ENCODE measurements at regions not wholly inside any gene's neighbourhood (a gene's known extent, or its start where the extent isn't known, plus 50 kb on each side); places are given as distances from the start of the nearest gene placed in this dataset.
"Not testable (repeated sequence)": the region's sequence is repeated elsewhere in the genome, so short reads cannot be mapped to it uniquely, and the experiment has no call there.

DNA sequence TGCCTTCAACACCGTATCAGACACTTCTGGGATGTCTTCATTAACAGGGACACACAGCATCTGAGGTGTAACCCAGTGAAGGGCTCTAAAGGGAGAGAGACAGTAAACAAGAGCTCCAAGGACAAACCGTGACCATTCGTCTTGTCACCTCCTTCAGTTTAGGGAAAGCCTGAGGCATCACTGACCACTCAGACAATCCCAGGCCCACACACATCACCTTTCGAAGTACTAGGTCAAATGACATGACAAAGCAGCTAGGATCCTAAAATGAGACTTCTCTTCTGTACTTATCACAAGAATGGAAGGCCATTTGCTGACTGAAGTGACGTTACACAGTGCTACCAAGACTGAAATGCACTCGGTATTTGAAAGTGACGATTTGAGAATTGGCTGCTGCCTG, 200.7 kb upstream of the KCTD7 start:
- no peak for DNase-seq
- FAIRE-seq = no peak
- Histone ChIP-seq H3K36me3 (ENCODE audit: control insufficient read depth in 3 of 3, insufficient read depth in 2 of 3, low read depth in 1 of 3, low read length in 3 of 3) (peaks cover 2 to 18% (median 3%) of the 10 kb centered on the region in 3 donors), H3K27me3 (ENCODE audit: control insufficient read depth in 3 of 3, insufficient read depth in 3 of 3, low read length in 3 of 3) (no peaks in the 10 kb centered on the region), H3K4me3 (ENCODE audit: low read depth in 1 of 3, low read length in 3 of 3) (no peak overlapping the region), H3K9me3 (ENCODE audit: control insufficient read depth in 2 of 2, insufficient read depth in 1 of 2, low read depth in 1 of 2, low read length in 1 of 2) (no peaks in the 10 kb centered on the region), H3K27ac (ENCODE audit: low read depth in 1 of 3, low read length in 2 of 3) (no peak overlapping the region), H3K4me1 (ENCODE audit: control insufficient read depth in 3 of 3, insufficient read depth in 2 of 3, low read depth in 1 of 3, low read length in 2 of 3) (no peaks in the 10 kb centered on the region)
- WGBS, 3 donors = 95 to 97% (median 95%) methylated on average over 7 of the region's 7 CpGs

DNA sequence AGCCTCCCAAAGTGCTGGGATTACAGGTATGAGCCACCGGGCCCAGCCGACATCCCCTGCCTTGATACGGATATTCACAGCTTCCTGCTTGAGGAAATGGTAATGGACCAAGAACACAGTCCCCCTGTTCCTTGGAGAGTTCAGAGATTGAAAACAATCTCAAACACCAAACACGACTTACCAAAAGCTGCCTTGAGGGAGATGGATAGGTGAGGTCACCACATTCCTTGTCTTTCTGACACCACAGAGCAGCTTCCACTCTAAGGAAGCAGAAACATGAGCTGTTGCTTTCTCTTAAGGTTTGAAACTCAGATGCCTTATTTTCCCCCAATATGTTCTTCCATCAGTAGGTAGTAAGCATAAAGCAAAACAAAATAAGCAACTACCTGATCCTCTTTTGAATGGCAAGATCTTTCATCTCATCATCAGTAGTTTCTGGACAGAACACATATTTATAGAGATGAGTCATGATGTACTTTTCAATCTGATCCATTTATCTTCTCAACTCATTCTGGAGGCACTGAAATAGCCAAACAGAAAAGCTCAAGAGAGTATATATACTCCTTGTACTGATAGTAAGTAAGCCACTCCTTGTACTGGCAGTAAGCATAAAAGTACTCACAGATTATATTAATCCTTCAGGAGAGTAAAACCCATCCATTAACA, 199.1 kb upstream of the KCTD7 start:
- no peak for FAIRE-seq
- WGBS, 3 donors = 90 to 93% (median 90%) methylated on average over 4 of the region's 4 CpGs
- no peak overlapping the region for H3K4me3 ChIP-seq (ENCODE audit: low read depth in 1 of 3, low read length in 3 of 3)
- peaks cover 0 to 14% (median 3%) of the 10 kb centered on the region in 3 donors for H3K36me3 ChIP-seq (ENCODE audit: control insufficient read depth in 3 of 3, insufficient read depth in 2 of 3, low read depth in 1 of 3, low read length in 3 of 3)
- no peak for DNase-seq
- no peaks in the 10 kb centered on the region for H3K27me3 ChIP-seq (ENCODE audit: control insufficient read depth in 3 of 3, insufficient read depth in 3 of 3, low read length in 3 of 3)
- no peak overlapping the region for H3K27ac ChIP-seq (ENCODE audit: low read depth in 1 of 3, low read length in 2 of 3)
- no peaks in the 10 kb centered on the region for H3K4me1 ChIP-seq (ENCODE audit: control insufficient read depth in 3 of 3, insufficient read depth in 2 of 3, low read depth in 1 of 3, low read length in 2 of 3)
- no peaks in the 10 kb centered on the region for H3K9me3 ChIP-seq (ENCODE audit: control insufficient read depth in 2 of 2, insufficient read depth in 1 of 2, low read depth in 1 of 2, low read length in 1 of 2)

DNA sequence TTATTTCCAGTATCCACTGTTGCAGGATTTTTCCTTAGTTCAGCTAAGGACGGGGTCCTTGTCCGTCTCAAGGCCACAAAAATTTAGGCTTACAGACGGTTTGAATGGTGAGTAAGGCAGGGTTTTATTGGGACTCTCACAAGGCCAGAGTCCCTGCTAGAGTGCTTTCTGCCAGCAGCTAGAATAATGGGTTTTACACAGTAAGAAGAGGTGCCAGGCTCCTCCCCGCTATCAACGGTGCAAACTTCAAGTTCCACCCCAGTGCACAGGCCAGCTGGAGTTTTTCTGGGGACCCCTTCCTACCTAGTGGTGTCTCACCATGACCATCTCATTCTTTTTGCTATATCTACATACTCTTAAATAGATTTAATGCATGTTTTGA, 198.5 kb upstream of the KCTD7 start:
- 24 to 45% (median 25%) methylated on average over 5 of the region's 5 CpGs for WGBS, 3 donors
- FAIRE-seq = no peak
- DNase-seq = peak; percentile 44 to 46
- peaks cover 0 to 11% (median 3%) of the 10 kb centered on the region in 3 donors for H3K36me3 ChIP-seq (ENCODE audit: control insufficient read depth in 3 of 3, insufficient read depth in 2 of 3, low read depth in 1 of 3, low read length in 3 of 3)
- no peak overlapping the region for H3K27ac ChIP-seq (ENCODE audit: low read depth in 1 of 3, low read length in 2 of 3)
- H3K4me3 ChIP-seq (ENCODE audit: low read depth in 1 of 3, low read length in 3 of 3) = no peak overlapping the region
- H3K4me1 ChIP-seq (ENCODE audit: control insufficient read depth in 3 of 3, insufficient read depth in 2 of 3, low read depth in 1 of 3, low read length in 2 of 3) = no peaks in the 10 kb centered on the region
- no peaks in the 10 kb centered on the region for H3K27me3 ChIP-seq (ENCODE audit: control insufficient read depth in 3 of 3, insufficient read depth in 3 of 3, low read length in 3 of 3)
- no peaks in the 10 kb centered on the region for H3K9me3 ChIP-seq (ENCODE audit: control insufficient read depth in 2 of 2, insufficient read depth in 1 of 2, low read depth in 1 of 2, low read length in 1 of 2)

DNA sequence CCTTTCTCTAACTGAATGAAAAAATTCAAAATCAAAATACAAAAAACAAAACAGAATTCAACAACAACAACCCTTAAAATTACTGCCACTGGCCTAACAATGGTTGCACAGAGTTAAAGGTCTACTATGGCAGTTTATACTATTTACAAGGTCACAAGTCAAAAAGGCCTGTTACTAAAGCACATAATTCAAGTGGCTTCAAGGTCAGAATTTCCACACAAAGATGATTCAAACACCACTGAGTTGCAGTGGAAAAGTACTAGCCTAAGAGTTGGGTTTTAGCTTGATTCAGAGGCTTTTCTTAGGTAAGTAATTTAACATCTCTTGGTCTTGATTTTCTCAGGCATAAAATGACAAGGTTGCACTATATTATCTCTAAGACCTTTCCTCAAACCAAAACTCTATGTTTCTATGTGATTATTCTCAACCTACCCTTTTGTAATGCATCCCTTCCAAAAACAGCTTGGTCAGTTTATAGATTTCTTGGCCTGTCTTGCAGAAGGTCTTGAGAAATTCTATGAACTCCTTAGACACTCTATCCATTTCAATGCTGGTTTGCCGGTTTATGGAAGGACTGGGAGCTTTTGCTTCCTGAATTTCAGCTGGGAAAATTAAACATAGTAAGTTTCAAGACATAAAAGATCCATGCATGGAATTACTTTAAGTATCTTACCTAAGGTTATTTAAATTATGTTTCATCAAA, 189.8 kb upstream of the KCTD7 start:
- H3K27me3 ChIP-seq (ENCODE audit: control insufficient read depth in 3 of 3, insufficient read depth in 3 of 3, low read length in 3 of 3); H3K36me3 ChIP-seq (ENCODE audit: control insufficient read depth in 3 of 3, insufficient read depth in 2 of 3, low read depth in 1 of 3, low read length in 3 of 3); FAIRE-seq; H3K9me3 ChIP-seq (ENCODE audit: control insufficient read depth in 2 of 2, insufficient read depth in 1 of 2, low read depth in 1 of 2, low read length in 1 of 2); H3K4me3 ChIP-seq (ENCODE audit: low read depth in 1 of 3, low read length in 3 of 3); DNase-seq; H3K4me1 ChIP-seq (ENCODE audit: control insufficient read depth in 3 of 3, insufficient read depth in 2 of 3, low read depth in 1 of 3, low read length in 2 of 3): not testable (repeated sequence)
- WGBS, 3 donors = 78 to 90% (median 84%) methylated on average over 1 of the region's 1 CpG
- peak overlapping the region in 1 of 3 donors; percentile 72 for H3K27ac ChIP-seq (ENCODE audit: low read depth in 1 of 3, low read length in 2 of 3)

DNA sequence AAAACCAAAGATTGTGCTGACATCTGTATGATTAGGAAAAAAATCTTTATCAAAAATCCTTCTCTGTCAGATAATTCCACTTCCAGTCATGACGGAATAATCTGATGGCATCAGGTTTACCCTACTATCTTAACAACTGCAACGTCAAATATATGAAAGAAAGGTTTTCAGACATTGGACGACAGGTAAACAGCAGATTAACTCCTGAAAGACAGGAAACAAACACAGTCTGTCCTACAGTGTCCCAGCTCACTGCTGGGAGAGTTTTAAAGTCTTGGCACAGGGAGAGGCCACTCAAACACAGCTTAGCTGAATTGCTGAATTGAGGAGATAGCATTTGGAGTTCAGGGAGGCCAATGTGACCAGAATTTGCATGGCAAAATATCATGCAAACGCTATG, 186.3 kb upstream of the KCTD7 start:
- WGBS, 3 donors = 39 to 60% (median 56%) methylated on average over 4 of the region's 4 CpGs
- H3K4me1 ChIP-seq (ENCODE audit: control insufficient read depth in 3 of 3, insufficient read depth in 2 of 3, low read depth in 1 of 3, low read length in 2 of 3) = peaks cover 0 to 5% (median 0%) of the 10 kb centered on the region in 3 donors
- no peak for DNase-seq
- H3K4me3 ChIP-seq (ENCODE audit: low read depth in 1 of 3, low read length in 3 of 3) = no peak overlapping the region
- H3K9me3 ChIP-seq (ENCODE audit: control insufficient read depth in 2 of 2, insufficient read depth in 1 of 2, low read depth in 1 of 2, low read length in 1 of 2) = no peaks in the 10 kb centered on the region
- peaks cover 0 to 3% (median 0%) of the 10 kb centered on the region in 3 donors for H3K36me3 ChIP-seq (ENCODE audit: control insufficient read depth in 3 of 3, insufficient read depth in 2 of 3, low read depth in 1 of 3, low read length in 3 of 3)
- no peak overlapping the region for H3K27ac ChIP-seq (ENCODE audit: low read depth in 1 of 3, low read length in 2 of 3)
- no peaks in the 10 kb centered on the region for H3K27me3 ChIP-seq (ENCODE audit: control insufficient read depth in 3 of 3, insufficient read depth in 3 of 3, low read length in 3 of 3)
- no peak for FAIRE-seq

DNA sequence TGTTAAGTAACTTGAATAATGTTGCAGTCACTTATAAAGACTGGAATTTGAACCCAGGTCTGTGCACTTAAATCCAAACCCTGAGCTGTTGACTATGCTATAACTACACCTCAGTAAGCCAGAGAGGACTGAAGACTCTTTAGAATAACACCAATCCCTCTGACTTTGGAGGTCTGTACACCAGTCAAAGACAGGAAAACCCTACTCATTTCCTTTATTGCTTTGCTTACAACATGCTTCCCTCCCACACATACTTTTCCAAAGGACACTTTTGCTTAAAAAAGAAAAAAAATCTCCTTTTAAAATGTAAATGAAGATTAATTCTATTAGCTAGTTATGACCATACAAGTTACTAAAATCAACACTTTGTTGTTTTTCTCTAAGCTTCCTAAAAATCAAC, 184.7 kb upstream of the KCTD7 start:
- no peak overlapping the region for H3K27ac ChIP-seq (ENCODE audit: low read depth in 1 of 3, low read length in 2 of 3)
- no peak for FAIRE-seq
- H3K36me3 ChIP-seq (ENCODE audit: control insufficient read depth in 3 of 3, insufficient read depth in 2 of 3, low read depth in 1 of 3, low read length in 3 of 3) = peaks cover 0 to 3% (median 0%) of the 10 kb centered on the region in 3 donors
- H3K27me3 ChIP-seq (ENCODE audit: control insufficient read depth in 3 of 3, insufficient read depth in 3 of 3, low read length in 3 of 3) = no peaks in the 10 kb centered on the region
- H3K9me3 ChIP-seq (ENCODE audit: control insufficient read depth in 2 of 2, insufficient read depth in 1 of 2, low read depth in 1 of 2, low read length in 1 of 2) = no peaks in the 10 kb centered on the region
- peaks cover 0 to 4% (median 0%) of the 10 kb centered on the region in 3 donors for H3K4me1 ChIP-seq (ENCODE audit: control insufficient read depth in 3 of 3, insufficient read depth in 2 of 3, low read depth in 1 of 3, low read length in 2 of 3)
- no peak overlapping the region for H3K4me3 ChIP-seq (ENCODE audit: low read depth in 1 of 3, low read length in 3 of 3)
- DNase-seq = peak in 1 of 2 donors; percentile 8

DNA sequence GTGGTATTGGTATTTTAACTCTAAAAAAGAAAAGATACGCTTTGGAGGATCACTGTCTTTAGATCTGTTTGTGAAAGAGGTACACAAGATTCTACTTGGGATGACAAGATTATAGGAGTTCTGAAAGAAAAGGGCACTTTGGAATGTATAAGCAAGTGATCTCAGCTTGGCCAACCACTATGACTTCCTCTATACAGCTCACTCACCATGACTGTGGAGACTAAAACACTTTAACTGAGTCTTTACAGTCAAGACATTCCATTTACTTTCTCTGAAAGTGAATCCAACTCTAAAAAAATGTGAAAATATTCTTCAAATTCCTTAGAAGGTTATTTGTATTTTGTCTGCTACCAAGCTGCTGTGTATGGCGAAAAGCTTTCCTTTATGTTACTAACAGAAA, 181.7 kb upstream of the KCTD7 start:
- not testable (repeated sequence) for H3K4me3 ChIP-seq (ENCODE audit: low read depth in 1 of 3, low read length in 3 of 3); H3K27ac ChIP-seq (ENCODE audit: low read depth in 1 of 3, low read length in 2 of 3); DNase-seq; H3K9me3 ChIP-seq (ENCODE audit: control insufficient read depth in 2 of 2, insufficient read depth in 1 of 2, low read depth in 1 of 2, low read length in 1 of 2); H3K27me3 ChIP-seq (ENCODE audit: control insufficient read depth in 3 of 3, insufficient read depth in 3 of 3, low read length in 3 of 3); H3K36me3 ChIP-seq (ENCODE audit: control insufficient read depth in 3 of 3, insufficient read depth in 2 of 3, low read depth in 1 of 3, low read length in 3 of 3); H3K4me1 ChIP-seq (ENCODE audit: control insufficient read depth in 3 of 3, insufficient read depth in 2 of 3, low read depth in 1 of 3, low read length in 2 of 3); FAIRE-seq
- WGBS, 3 donors = 96 to 100% (median 97%) methylated on average over 2 of the region's 2 CpGs

DNA sequence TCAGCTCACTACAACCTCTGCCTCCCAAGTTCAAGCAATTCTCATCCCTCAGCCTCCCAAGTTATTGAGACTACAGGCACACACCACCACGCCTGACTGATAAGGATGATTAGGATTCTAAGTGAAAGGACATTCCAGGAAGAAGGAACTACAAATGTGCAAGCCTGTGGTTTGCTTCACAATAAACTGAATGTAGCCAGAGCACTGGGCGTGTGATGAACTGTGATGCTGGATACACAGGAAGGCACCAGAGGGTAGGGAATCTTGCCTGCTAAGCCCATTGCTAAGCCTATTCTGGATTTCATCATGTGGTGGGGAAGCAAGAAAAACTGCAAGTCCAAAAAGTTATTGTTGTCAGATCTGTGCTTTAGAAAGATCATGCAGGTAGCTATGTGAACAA, 177.9 kb upstream of the KCTD7 start:
- not testable (repeated sequence) for H3K27me3 ChIP-seq (ENCODE audit: control insufficient read depth in 3 of 3, insufficient read depth in 3 of 3, low read length in 3 of 3); H3K4me1 ChIP-seq (ENCODE audit: control insufficient read depth in 3 of 3, insufficient read depth in 2 of 3, low read depth in 1 of 3, low read length in 2 of 3); H3K4me3 ChIP-seq (ENCODE audit: low read depth in 1 of 3, low read length in 3 of 3); H3K27ac ChIP-seq (ENCODE audit: low read depth in 1 of 3, low read length in 2 of 3); H3K9me3 ChIP-seq (ENCODE audit: control insufficient read depth in 2 of 2, insufficient read depth in 1 of 2, low read depth in 1 of 2, low read length in 1 of 2); H3K36me3 ChIP-seq (ENCODE audit: control insufficient read depth in 3 of 3, insufficient read depth in 2 of 3, low read depth in 1 of 3, low read length in 3 of 3); FAIRE-seq; DNase-seq
- whole genome bisulfite sequencing, 3 donors = 74 to 88% (median 83%) methylated on average over 2 of the region's 2 CpGs

Data from small intestine (tissue), 7 donors.